Panc1 (cell line): ENCODE measurements at regions not wholly inside any gene's neighbourhood (a gene's known extent, or its start where the extent isn't known, plus 50 kb on each side); places are given as distances from the start of the nearest gene placed in this dataset.

Experiments
- POLR2AphosphoS5 ChIP-seq: IDR thresholded peaks from 2 replicates; pipeline ENCODE4 v1.6.1; 2012; ENCODE audit warnings: mild to moderate bottlenecking, low read depth, low read length, moderate library complexity
- TCF7L2 ChIP-seq: IDR thresholded peaks from 2 replicates; pipeline ENCODE4 v1.6.1; 2011; ENCODE audit warnings: mild to moderate bottlenecking, low read depth, low read length, inconsistent platforms
- TF ChIP-seq, protein P1 (sequence below): fragments of 450-650 bp; IDR thresholded peaks from 2 replicates; pipeline ENCODE4 v1.5.1; 2017; ENCODE audit warnings: mild to moderate bottlenecking

DNA sequence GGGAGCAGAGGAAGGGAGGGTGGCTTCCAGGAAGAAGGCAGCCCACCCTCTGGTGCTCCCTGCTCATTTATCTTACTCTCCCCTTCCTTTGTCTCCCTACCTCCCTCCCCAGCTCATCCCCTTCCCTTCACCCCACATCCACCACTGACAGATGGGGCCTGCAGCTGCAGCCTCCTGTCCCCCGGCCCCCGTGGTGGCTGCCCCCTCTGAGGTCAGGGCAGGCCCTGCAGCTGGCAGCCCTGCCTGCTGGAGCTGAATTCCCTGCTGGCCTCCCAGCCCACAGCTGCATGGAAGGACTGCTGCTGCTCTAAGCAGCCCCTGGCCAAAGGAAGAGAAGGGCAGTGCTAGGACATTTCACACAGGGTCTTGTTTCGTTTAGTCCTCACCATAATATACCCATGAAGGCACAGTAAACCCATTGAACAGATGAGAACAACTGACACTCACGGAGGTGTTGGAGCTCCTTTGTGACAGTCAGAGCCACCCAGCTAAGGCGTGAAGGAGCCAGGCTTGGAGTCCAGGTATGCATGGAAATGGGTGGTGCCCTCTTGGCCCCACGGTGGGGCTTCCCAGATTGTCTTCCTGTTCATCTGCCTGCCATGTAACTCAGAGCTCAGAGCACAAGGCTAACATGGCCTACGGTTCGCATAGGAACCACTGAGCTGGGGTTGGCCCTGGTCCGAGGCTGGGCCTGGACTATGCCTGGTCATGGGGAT lies 121.7 kb upstream of the PRR20G start:
- TF ChIP-seq, protein P1, sequence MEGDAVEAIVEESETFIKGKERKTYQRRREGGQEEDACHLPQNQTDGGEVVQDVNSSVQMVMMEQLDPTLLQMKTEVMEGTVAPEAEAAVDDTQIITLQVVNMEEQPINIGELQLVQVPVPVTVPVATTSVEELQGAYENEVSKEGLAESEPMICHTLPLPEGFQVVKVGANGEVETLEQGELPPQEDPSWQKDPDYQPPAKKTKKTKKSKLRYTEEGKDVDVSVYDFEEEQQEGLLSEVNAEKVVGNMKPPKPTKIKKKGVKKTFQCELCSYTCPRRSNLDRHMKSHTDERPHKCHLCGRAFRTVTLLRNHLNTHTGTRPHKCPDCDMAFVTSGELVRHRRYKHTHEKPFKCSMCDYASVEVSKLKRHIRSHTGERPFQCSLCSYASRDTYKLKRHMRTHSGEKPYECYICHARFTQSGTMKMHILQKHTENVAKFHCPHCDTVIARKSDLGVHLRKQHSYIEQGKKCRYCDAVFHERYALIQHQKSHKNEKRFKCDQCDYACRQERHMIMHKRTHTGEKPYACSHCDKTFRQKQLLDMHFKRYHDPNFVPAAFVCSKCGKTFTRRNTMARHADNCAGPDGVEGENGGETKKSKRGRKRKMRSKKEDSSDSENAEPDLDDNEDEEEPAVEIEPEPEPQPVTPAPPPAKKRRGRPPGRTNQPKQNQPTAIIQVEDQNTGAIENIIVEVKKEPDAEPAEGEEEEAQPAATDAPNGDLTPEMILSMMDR: no peak
- TF ChIP-seq POLR2AphosphoS5: no peak
- TF ChIP-seq TCF7L2: no peak
